ENCODE measurements at regions not wholly inside any gene's neighbourhood (a gene's known extent, or its start where the extent isn't known, plus 50 kb on each side); places are given as distances from the start of the nearest gene placed in this dataset.

DNA sequence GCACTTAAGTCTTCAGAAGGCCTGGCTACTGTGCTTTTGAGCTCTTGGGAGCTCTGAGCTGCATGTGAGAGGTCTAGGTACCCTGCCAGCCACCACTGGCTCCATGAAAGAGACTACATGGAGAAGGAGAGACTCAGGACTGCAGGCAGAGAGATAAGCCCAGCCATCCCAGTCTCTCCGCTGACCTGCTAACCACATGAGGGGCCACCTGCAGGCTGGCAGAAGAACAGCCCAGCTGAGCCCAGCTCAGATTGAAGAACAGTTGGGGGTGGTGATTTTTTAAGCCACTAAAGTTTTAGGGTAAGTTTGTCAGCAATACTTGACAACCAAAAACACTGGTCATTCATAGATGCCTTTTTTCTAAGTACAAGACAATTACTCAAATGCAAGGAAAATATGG lies 205.0 kb upstream of the PRDM9 start:
- ATAC-seq (ENCODE audit: low FRiP score in 2 of 2) = no peak
- Histone ChIP-seq H3K27me3 (no peaks in the 10 kb centered on the region), H3K36me3 (no peaks in the 10 kb centered on the region), H3K9me3 (no peaks in the 10 kb centered on the region), H3K4me3 (no peak overlapping the region), H3K4me1 (no peaks in the 10 kb centered on the region), H3K27ac (no peak overlapping the region)
- 83 to 93% methylated on average over 1 of the region's 1 CpG for WGBS, 2 donors
- TF ChIP-seq POLR2A (IDR thresholded peaks at IDR 0.05) (no peak), POLR2AphosphoS5 (IDR thresholded peaks at IDR 0.05) (no peak), EP300 (IDR thresholded peaks at IDR 0.05) (no peak)
- TF ChIP-seq, protein P1, sequence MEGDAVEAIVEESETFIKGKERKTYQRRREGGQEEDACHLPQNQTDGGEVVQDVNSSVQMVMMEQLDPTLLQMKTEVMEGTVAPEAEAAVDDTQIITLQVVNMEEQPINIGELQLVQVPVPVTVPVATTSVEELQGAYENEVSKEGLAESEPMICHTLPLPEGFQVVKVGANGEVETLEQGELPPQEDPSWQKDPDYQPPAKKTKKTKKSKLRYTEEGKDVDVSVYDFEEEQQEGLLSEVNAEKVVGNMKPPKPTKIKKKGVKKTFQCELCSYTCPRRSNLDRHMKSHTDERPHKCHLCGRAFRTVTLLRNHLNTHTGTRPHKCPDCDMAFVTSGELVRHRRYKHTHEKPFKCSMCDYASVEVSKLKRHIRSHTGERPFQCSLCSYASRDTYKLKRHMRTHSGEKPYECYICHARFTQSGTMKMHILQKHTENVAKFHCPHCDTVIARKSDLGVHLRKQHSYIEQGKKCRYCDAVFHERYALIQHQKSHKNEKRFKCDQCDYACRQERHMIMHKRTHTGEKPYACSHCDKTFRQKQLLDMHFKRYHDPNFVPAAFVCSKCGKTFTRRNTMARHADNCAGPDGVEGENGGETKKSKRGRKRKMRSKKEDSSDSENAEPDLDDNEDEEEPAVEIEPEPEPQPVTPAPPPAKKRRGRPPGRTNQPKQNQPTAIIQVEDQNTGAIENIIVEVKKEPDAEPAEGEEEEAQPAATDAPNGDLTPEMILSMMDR (IDR thresholded peaks at IDR 0.05) = no peak
- DNase-seq = no peak

DNA sequence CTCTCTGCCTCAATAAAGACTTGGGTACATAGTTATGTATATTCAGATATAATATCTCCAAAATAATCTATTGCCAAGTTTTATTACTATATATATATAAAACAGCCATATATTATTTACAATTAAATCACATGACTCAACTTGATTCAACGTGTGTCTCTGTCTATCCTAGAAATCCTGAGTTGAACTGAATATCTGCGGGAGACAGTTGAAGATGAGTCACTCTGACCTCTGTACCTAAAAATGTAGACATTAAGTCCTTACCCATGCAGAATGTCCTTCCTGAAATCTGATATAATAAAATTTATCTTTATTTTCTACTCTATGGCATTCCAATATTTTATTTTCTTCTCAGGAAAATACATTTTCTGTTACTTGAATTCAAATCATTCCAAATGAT lies 218.2 kb upstream of the PRDM9 start:
- H3K4me1 ChIP-seq = no peaks in the 10 kb centered on the region
- 79% methylated on average over 2 of the region's 2 CpGs for WGBS, 2 donors
- no peak for DNase-seq
- no peak overlapping the region for H3K27ac ChIP-seq
- no peak overlapping the region for H3K4me3 ChIP-seq
- no peak for TF ChIP-seq POLR2A (IDR thresholded peaks at IDR 0.05)
- TF ChIP-seq, protein P1 (IDR thresholded peaks at IDR 0.05) = no peak
- TF ChIP-seq EP300 (IDR thresholded peaks at IDR 0.05) = no peak
- no peak for TF ChIP-seq POLR2AphosphoS5 (IDR thresholded peaks at IDR 0.05)
- H3K36me3 ChIP-seq = no peaks in the 10 kb centered on the region
- H3K9me3 ChIP-seq = no peaks in the 10 kb centered on the region
- no peaks in the 10 kb centered on the region for H3K27me3 ChIP-seq
- no peak for ATAC-seq (ENCODE audit: low FRiP score in 2 of 2)

DNA sequence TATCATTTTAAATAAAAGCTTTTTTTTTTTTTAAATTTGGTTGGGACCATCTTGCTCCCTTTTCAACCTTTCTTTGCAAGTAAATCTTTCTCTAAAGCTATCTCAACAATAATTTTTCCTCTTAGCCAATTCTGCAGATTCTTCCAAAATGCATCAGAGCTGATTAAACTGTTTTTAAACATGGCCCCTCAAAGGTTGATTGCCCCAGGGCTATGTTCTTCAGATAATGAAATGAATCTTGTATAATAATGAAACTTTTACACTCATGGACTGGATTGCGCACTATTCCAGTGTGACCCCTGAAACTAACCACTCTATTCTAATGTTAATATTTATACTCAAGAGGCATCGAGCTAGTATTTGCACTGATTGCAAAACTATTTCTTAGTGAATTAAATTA lies 222.8 kb upstream of the PRDM9 start:
- Histone ChIP-seq H3K9me3 (no peaks in the 10 kb centered on the region), H3K27ac (no peak overlapping the region), H3K4me3 (no peak overlapping the region), H3K4me1 (no peaks in the 10 kb centered on the region), H3K27me3 (no peaks in the 10 kb centered on the region), H3K36me3 (no peaks in the 10 kb centered on the region)
- DNase-seq = no peak
- 53 to 69% methylated on average over 2 of the region's 2 CpGs for WGBS, 2 donors
- ATAC-seq (ENCODE audit: low FRiP score in 2 of 2) = no peak
- no peak for TF ChIP-seq POLR2AphosphoS5 (IDR thresholded peaks at IDR 0.05)
- TF ChIP-seq, protein P1 (IDR thresholded peaks at IDR 0.05) = no peak
- TF ChIP-seq POLR2A (IDR thresholded peaks at IDR 0.05) = no peak
- TF ChIP-seq EP300 (IDR thresholded peaks at IDR 0.05) = no peak

DNA sequence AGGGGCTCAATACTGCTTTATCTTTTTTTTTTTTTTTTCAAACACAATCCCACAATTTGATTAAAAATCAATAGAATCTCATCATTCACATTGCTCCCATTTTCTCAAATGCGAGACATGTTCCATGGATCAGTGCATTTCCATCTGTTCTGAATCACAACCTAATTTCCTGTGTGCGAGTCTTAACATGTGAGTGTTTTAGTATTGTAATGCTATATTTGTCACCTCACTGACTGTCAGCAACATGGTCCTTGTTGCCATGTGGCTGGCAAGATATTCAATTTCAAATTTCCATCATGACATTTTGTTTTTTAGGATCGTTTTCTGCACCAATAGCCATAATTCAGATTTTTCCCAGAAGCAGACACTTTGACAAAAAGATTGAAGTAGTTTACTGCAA lies 233.2 kb upstream of the PRDM9 start:
- WGBS, 2 donors = 81 to 82% methylated on average over 3 of the region's 3 CpGs
- no peak overlapping the region for H3K4me3 ChIP-seq
- TF ChIP-seq POLR2A (IDR thresholded peaks at IDR 0.05) (no peak), POLR2AphosphoS5 (IDR thresholded peaks at IDR 0.05) (no peak), EP300 (IDR thresholded peaks at IDR 0.05) (no peak)
- H3K27ac ChIP-seq = no peak overlapping the region
- H3K9me3 ChIP-seq = peaks cover 0 to 2% (median 0%) of the 10 kb centered on the region in 4 donors
- H3K27me3 ChIP-seq = no peaks in the 10 kb centered on the region
- no peaks in the 10 kb centered on the region for H3K36me3 ChIP-seq
- ATAC-seq (ENCODE audit: low FRiP score in 2 of 2) = no peak
- DNase-seq = no peak
- H3K4me1 ChIP-seq = no peaks in the 10 kb centered on the region

DNA sequence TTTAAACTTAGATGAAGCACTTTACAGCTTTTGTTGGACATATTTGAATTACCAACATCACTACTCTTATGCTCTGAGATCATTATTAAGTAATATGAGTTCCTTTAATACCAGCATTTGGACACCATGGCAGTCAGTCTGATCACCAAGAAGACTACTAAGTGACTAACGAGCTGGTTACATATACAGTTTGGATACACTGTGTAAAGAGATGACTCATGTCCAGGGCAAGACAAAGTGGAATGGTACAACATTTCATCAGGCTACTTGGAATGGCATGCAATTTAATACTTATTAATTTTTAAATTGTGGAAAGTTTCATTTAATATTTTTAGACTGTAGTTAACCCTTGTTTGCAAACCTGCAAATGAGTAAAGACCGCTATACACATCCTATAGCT lies 237.4 kb upstream of the PRDM9 start:
- no peak for DNase-seq
- Histone ChIP-seq H3K27ac (no peak overlapping the region), H3K36me3 (no peaks in the 10 kb centered on the region), H3K4me1 (no peaks in the 10 kb centered on the region), H3K4me3 (no peak overlapping the region), H3K27me3 (no peaks in the 10 kb centered on the region), H3K9me3 (no peaks in the 10 kb centered on the region)
- TF ChIP-seq, protein P1 (IDR thresholded peaks at IDR 0.05) = no peak
- TF ChIP-seq POLR2A (IDR thresholded peaks at IDR 0.05) = no peak
- no peak for TF ChIP-seq EP300 (IDR thresholded peaks at IDR 0.05)
- no peak for TF ChIP-seq POLR2AphosphoS5 (IDR thresholded peaks at IDR 0.05)
- ATAC-seq (ENCODE audit: low FRiP score in 2 of 2) = no peak
- WGBS, 2 donors = 53 to 83% methylated on average over 2 of the region's 2 CpGs
